Right renal cortex interstitium (tissue), 3 donors: ENCODE measurements at regions not wholly inside any gene's neighbourhood (a gene's known extent, or its start where the extent isn't known, plus 50 kb on each side); places are given as distances from the start of the nearest gene placed in this dataset.

ENCODE experiments used
- DNase-seq, 3 donors: peaks; one replicate each; pipeline ENCODE4 v3.0.0-alpha.2; 2013; ENCODE audit warnings: low read depth in 3 of 3, low spot score in 2 of 3

- no peak for DNase-seq
Observed at GRCh38 chr7:47047384-47047783, 534.5 kb downstream of the TNS3 start.

GRCh38 chr7:47046949-47047348 lies 535.0 kb downstream of the TNS3 start:
- DNase-seq = no peak

GRCh38 chr7:47045207-47046051 lies 536.5 kb downstream of the TNS3 start:
- no peak for DNase-seq

- no peak for DNase-seq
Observed at GRCh38 chr7:47044625-47045024, 537.3 kb downstream of the TNS3 start.

GRCh38 chr7:47043304-47043703 lies 538.6 kb downstream of the TNS3 start:
- DNase-seq = no peak

- no peak for DNase-seq
Observed at GRCh38 chr7:47042669-47043068, 539.2 kb downstream of the TNS3 start.

GRCh38 chr7:47040795-47041347 lies 541.0 kb downstream of the TNS3 start:
- DNase-seq = no peak

GRCh38 chr7:47039904-47040303 lies 542.0 kb downstream of the TNS3 start:
- no peak for DNase-seq

- no peak for DNase-seq
Observed at GRCh38 chr7:47039089-47039648, 542.7 kb downstream of the TNS3 start.

- no peak for DNase-seq
Observed at GRCh38 chr7:47038621-47039020, 543.3 kb downstream of the TNS3 start.

GRCh38 chr7:47037607-47038006 lies 544.3 kb downstream of the TNS3 start:
- DNase-seq = no peak

- DNase-seq = no peak
Observed at GRCh38 chr7:47036909-47037308, 545.0 kb downstream of the TNS3 start.

- DNase-seq = no peak
Observed at GRCh38 chr7:47035522-47035921, 546.4 kb downstream of the TNS3 start.

GRCh38 chr7:47034180-47034579 lies 547.7 kb downstream of the TNS3 start:
- DNase-seq = no peak

GRCh38 chr7:47032536-47032908 lies 549.4 kb downstream of the TNS3 start:
- no peak for DNase-seq

- no peak for DNase-seq
Observed at GRCh38 chr7:47031786-47032535, 550.0 kb downstream of the TNS3 start.

GRCh38 chr7:47028284-47028683 lies 553.6 kb downstream of the TNS3 start:
- DNase-seq = no peak

GRCh38 chr7:47027695-47028240 lies 554.1 kb downstream of the TNS3 start:
- no peak for DNase-seq

GRCh38 chr7:47026780-47027361 lies 555.0 kb downstream of the TNS3 start:
- DNase-seq = no peak

GRCh38 chr7:47024991-47025390 lies 556.9 kb downstream of the TNS3 start:
- no peak for DNase-seq

GRCh38 chr7:47008461-47008860 lies 573.5 kb downstream of the TNS3 start:
- no peak for DNase-seq
